WTC11 (cell line): ENCODE measurements at regions not wholly inside any gene's neighbourhood (a gene's known extent, or its start where the extent isn't known, plus 50 kb on each side); places are given as distances from the start of the nearest gene placed in this dataset.

Source experiments
- ATAC-seq: fragments of 200-7000 bp; cut with Tn5 transposase; 2 replicates; pipeline ENCODE4 v1.10.0; 2021; ENCODE audit warnings: mild to moderate bottlenecking, moderate library complexity
- CTCF ChIA-PET: fragments of 300-600 bp; sonication (Branson Sonifier 250); formaldehyde crosslinking; loops from one replicate; lab custom pipeline; 2021; ENCODE audit warnings: antibody characterized with exemption; lab: Charles Lee
- POLR2A ChIA-PET: fragments of 350-600 bp; sonication (Branson Sonifier 250); formaldehyde crosslinking; loops from one replicate; lab custom pipeline; 2021; ENCODE audit warnings: antibody characterized with exemption; lab: Charles Lee
- DNase-seq: peaks from one replicate; pipeline ENCODE4 v3.0.0; 2021; ENCODE audit warnings: low spot score
- H3K27ac Mint-ChIP-seq: 2 replicates; pipeline ENCODE4 v1.8.0; 2021; ENCODE audit warnings: mixed read lengths
- H3K27me3 Mint-ChIP-seq: 2 replicates; pipeline ENCODE4 v1.8.0; 2021; ENCODE audit warnings: low read depth, mild to moderate bottlenecking, moderate library complexity, mixed read lengths
- H3K36me3 Mint-ChIP-seq: 2 replicates; pipeline ENCODE4 v1.8.0; 2021; ENCODE audit warnings: mixed read lengths
- H3K4me1 Mint-ChIP-seq: 2 replicates; pipeline ENCODE4 v1.8.0; 2022; ENCODE audit warnings: mixed read lengths
- H3K4me3 Mint-ChIP-seq: 2 replicates; pipeline ENCODE4 v1.8.0; 2021; ENCODE audit warnings: mild to moderate bottlenecking, moderate library complexity, mixed read lengths
- H3K9me3 Mint-ChIP-seq: 2 replicates; pipeline ENCODE4 v1.8.0; 2021; ENCODE audit warnings: mixed read lengths
- CBFB ChIP-seq: sonication (generic); formaldehyde crosslinking; IDR thresholded peaks from 2 replicates; pipeline ENCODE4 v1.8.1; 2022; ENCODE audit warnings: mild to moderate bottlenecking, low read depth, missing genetic modification reagents
- CDX4 ChIP-seq: fragments of 250-450 bp; sonication (Bioruptor Pico); IDR thresholded peaks from 2 replicates; pipeline ENCODE4 v1.9.0; 2021; ENCODE audit warnings: moderate library complexity, mild to moderate bottlenecking, inconsistent platforms, borderline replicate concordance
- CREB1 ChIP-seq: sonication (generic); formaldehyde crosslinking; IDR thresholded peaks from 2 replicates; pipeline ENCODE4 v1.8.0; 2023; ENCODE audit warnings: mild to moderate bottlenecking, missing genetic modification reagents
- CTCF ChIP-seq: fragments of 200-600 bp; IDR thresholded peaks from 2 replicates; pipeline ENCODE4 v1.8.0; 2022; ENCODE audit warnings: antibody characterized with exemption
- ELF4 ChIP-seq: sonication (generic); formaldehyde crosslinking; IDR thresholded peaks from 2 replicates; pipeline ENCODE4 v1.8.1; 2022; ENCODE audit warnings: low read depth, mild to moderate bottlenecking, moderate library complexity, missing genetic modification reagents
- EMX1 ChIP-seq: fragments of 250-450 bp; sonication (Bioruptor Pico); IDR thresholded peaks from 2 replicates; pipeline ENCODE4 v1.8.0; 2021; ENCODE audit warnings: mild to moderate bottlenecking
- FOXJ3 ChIP-seq: sonication (generic); formaldehyde crosslinking; IDR thresholded peaks from 2 replicates; pipeline ENCODE4 v1.9.0; 2021; ENCODE audit warnings: missing genetic modification reagents, mild to moderate bottlenecking, borderline replicate concordance
- FOXK1 ChIP-seq: sonication (generic); formaldehyde crosslinking; IDR thresholded peaks from 2 replicates; pipeline ENCODE4 v1.8.0; 2022; ENCODE audit warnings: mild to moderate bottlenecking, moderate library complexity, missing genetic modification reagents
- FOXP4 ChIP-seq: sonication (generic); formaldehyde crosslinking; IDR thresholded peaks from 2 replicates; pipeline ENCODE4 v1.8.0; 2022; ENCODE audit warnings: mild to moderate bottlenecking, missing genetic modification reagents
- KAT7 ChIP-seq: sonication (generic); formaldehyde crosslinking; IDR thresholded peaks from 2 replicates; pipeline ENCODE4 v1.8.1; 2023; ENCODE audit warnings: missing genetic modification reagents, mild to moderate bottlenecking, borderline replicate concordance
- NFATC4 ChIP-seq: fragments of 250-450 bp; sonication (Bioruptor Pico); IDR thresholded peaks from 2 replicates; pipeline ENCODE4 v1.9.0; 2021; ENCODE audit warnings: mild to moderate bottlenecking
- NR3C1 ChIP-seq: sonication (generic); formaldehyde crosslinking; conservative IDR thresholded peaks from 2 replicates; pipeline ENCODE4 v1.8.1; 2023; ENCODE audit warnings: low read depth, mild to moderate bottlenecking, missing genetic modification reagents
- SP1 ChIP-seq: sonication (generic); formaldehyde crosslinking; conservative IDR thresholded peaks from 2 replicates; pipeline ENCODE4 v1.8.1; 2022; ENCODE audit warnings: missing genetic modification reagents
- TCF7 ChIP-seq: sonication (generic); formaldehyde crosslinking; IDR thresholded peaks from 2 replicates; pipeline ENCODE4 v1.8.0; 2022; ENCODE audit warnings: mild to moderate bottlenecking, low read depth, missing genetic modification reagents, moderate library complexity
- USF2 ChIP-seq: sonication (generic); formaldehyde crosslinking; IDR thresholded peaks from 2 replicates; pipeline ENCODE4 v1.8.1; 2023; ENCODE audit warnings: mild to moderate bottlenecking, missing genetic modification reagents, moderate library complexity
- ZMAT4 ChIP-seq: fragments of 250-450 bp; sonication (Bioruptor Pico); IDR thresholded peaks from 2 replicates; pipeline ENCODE4 v1.9.0; 2021; ENCODE audit warnings: mild to moderate bottlenecking
- ZNF138 ChIP-seq: sonication (generic); formaldehyde crosslinking; conservative IDR thresholded peaks from 2 replicates; pipeline ENCODE4 v1.8.1; 2022; ENCODE audit warnings: mild to moderate bottlenecking, moderate library complexity, missing genetic modification reagents
- ZNF396 ChIP-seq: fragments of 250-450 bp; sonication (Bioruptor Pico); IDR thresholded peaks from 2 replicates; pipeline ENCODE4 v1.8.0; 2021; ENCODE audit warnings: mild to moderate bottlenecking, moderate library complexity, borderline replicate concordance
- ZNF423 ChIP-seq: fragments of 250-450 bp; sonication (Bioruptor Pico); IDR thresholded peaks from 2 replicates; pipeline ENCODE4 v2.1.2; 2022; ENCODE audit warnings: mild to moderate bottlenecking, moderate library complexity
- ZNF532 ChIP-seq: fragments of 250-450 bp; sonication (Bioruptor Pico); IDR thresholded peaks from 2 replicates; pipeline ENCODE4 v1.9.0; 2021; ENCODE audit warnings: mild to moderate bottlenecking, borderline replicate concordance

- TF ChIP-seq FOXP4 (CRISPR knock-in tag) (no peak), NR3C1 (no peak), ZMAT4 (CRISPR knock-in tag) (no peak), ZNF423 (CRISPR knock-in tag) (no peak), CREB1 (CRISPR knock-in tag) (no peak)
Observed at GRCh38 chrX:126064901-126065541, 101.1 kb downstream of the DCAF12L2 start (continued).

- H3K9me3 Mint-ChIP-seq = no peaks in the 10 kb centered on the region
- ChIA-PET POLR2A (no interaction called here), CTCF (no interaction called here)
- no peak overlapping the region for H3K27ac Mint-ChIP-seq
- no peaks in the 10 kb centered on the region for H3K36me3 Mint-ChIP-seq
- DNase-seq (no peak), ATAC-seq (no peak)
- no peaks in the 10 kb centered on the region for H3K27me3 Mint-ChIP-seq
- TF ChIP-seq SP1 (CRISPR knock-in tag) (no peak), KAT7 (CRISPR knock-in tag) (no peak), USF2 (no peak), CDX4 (CRISPR knock-in tag) (no peak), FOXJ3 (CRISPR knock-in tag) (no peak), ZNF396 (no peak), CTCF (no peak), FOXK1 (CRISPR knock-in tag) (no peak), TCF7 (CRISPR knock-in tag) (no peak), ZNF423 (CRISPR knock-in tag) (no peak), CBFB (CRISPR knock-in tag) (no peak), EMX1 (CRISPR knock-in tag) (no peak), ZNF138 (CRISPR knock-in tag) (no peak), ZNF532 (CRISPR knock-in tag) (no peak), NFATC4 (CRISPR knock-in tag) (no peak), ELF4 (CRISPR knock-in tag) (no peak)
- H3K4me1 Mint-ChIP-seq = peaks cover 6% of the 10 kb centered on the region; the same call in 1 of the 2 replicates
- no peak overlapping the region for H3K4me3 Mint-ChIP-seq
Observed at GRCh38 chrX:126065901-126066660, 100.0 kb downstream of the DCAF12L2 start.
